A549 (cell line): ENCODE measurements at regions not wholly inside any gene's neighbourhood (a gene's known extent, or its start where the extent isn't known, plus 50 kb on each side); places are given as distances from the start of the nearest gene placed in this dataset.
A peak's percentile ranks its signal among the peaks of the same experiment; 100 is the strongest.

Source experiments
- ATAC-seq, 2 experiments: fragments of 200-7000 bp in 1 of 2; fragments of >200 bp in 1 of 2; cut with Nextera tagmentation in 1 of 2; cut with Tn5 transposase in 1 of 2; 3 replicates each; pipeline versions ENCODE4 v1.8.0 to v1.9.1; 2018 to 2020; ENCODE audit warnings: mild to moderate bottlenecking in 1 of 2, moderate library complexity in 1 of 2
- CTCF ChIA-PET: fragments of 300-600 bp; sonication (Branson Sonifier 250); formaldehyde crosslinking; extraction: SDS; loops from one replicate; lab custom pipeline; 2021; ENCODE audit warnings: antibody characterized with exemption, inconsistent platforms; lab: Yijun Ruan, JAX
- POLR2A ChIA-PET: fragments of 350-600 bp; formaldehyde crosslinking; extraction: SDS; loops from one replicate; lab custom pipeline; 2021; ENCODE audit warnings: antibody characterized with exemption, inconsistent platforms; lab: Yijun Ruan, JAX
- DNase-seq, 2 experiments: peaks; one replicate each; pipeline versions ENCODE4 v3.0.0 to v3.0.0-alpha.2; 2011 to 2016; ENCODE audit warnings: low read depth in 1 of 2, low spot score in 1 of 2
- FAIRE-seq: peaks from 2 replicates; lab custom pipeline; 2011; peaks lifted over from hg19 to GRCh38; lab: Jason Lieb, UNC
- H3K27ac ChIP-seq, 2 experiments: fragments of >200 bp; sonication (Bioruptor Twin); formaldehyde crosslinking; 3 replicates each; pipeline ENCODE4 v1.5.1; 2016 to 2017
- H3K4me1 ChIP-seq: fragments of >200 bp; sonication (Bioruptor Twin); formaldehyde crosslinking; 3 replicates; pipeline ENCODE4 v1.6.1; 2016
- H3K4me2 ChIP-seq: fragments of >200 bp; sonication (Bioruptor Twin); formaldehyde crosslinking; 3 replicates; pipeline ENCODE4 v1.6.1; 2016
- H3K4me3 ChIP-seq: fragments of >200 bp; sonication (Bioruptor Twin); formaldehyde crosslinking; 3 replicates; pipeline ENCODE4 v1.5.1; 2016
- H3K9me3 ChIP-seq: fragments of >200 bp; sonication (Bioruptor Twin); formaldehyde crosslinking; 3 replicates; pipeline ENCODE4 v1.6.1; 2016
- ATOH8 ChIP-seq: fragments of 250-450 bp; sonication (Bioruptor Pico); IDR thresholded peaks from 2 replicates; pipeline ENCODE4 v1.5.0; 2020; ENCODE audit warnings: low read depth, mild to moderate bottlenecking, moderate library complexity
- CBX8 ChIP-seq: fragments of 200-600 bp; sonication (generic); IDR thresholded peaks from 2 replicates; pipeline ENCODE4 v1.6.1; 2016
- CEBPB ChIP-seq, 2 experiments: fragments of >200 bp in 1 of 2; sonication (Bioruptor Twin) in 1 of 2; formaldehyde crosslinking in 1 of 2; IDR thresholded peaks; 2 replicates each; pipeline ENCODE4 v1.6.1; 2012 to 2016
- CTCF ChIP-seq: fragments of >200 bp; sonication (Bioruptor Twin); formaldehyde crosslinking; IDR thresholded peaks from 3 replicates; pipeline ENCODE4 v1.5.1; 2016
- ELK1 ChIP-seq: fragments of 150-350 bp; IDR thresholded peaks from 2 replicates; pipeline ENCODE4 v1.6.1; 2014; ENCODE audit warnings: low read depth, mild to moderate bottlenecking, low read length
- ESRRA ChIP-seq: fragments of 150-350 bp; IDR thresholded peaks from 2 replicates; pipeline ENCODE4 v1.6.1; 2014; ENCODE audit warnings: mild to moderate bottlenecking, low read length, borderline replicate concordance
- FOSL2 ChIP-seq, 2 experiments: fragments of 450-650 bp in 1 of 2; fragments of >200 bp in 1 of 2; sonication (Bioruptor Twin) in 1 of 2; formaldehyde crosslinking; IDR thresholded peaks; 2 replicates each; pipeline versions ENCODE4 v1.5.0 to v1.6.1; 2016 to 2020; ENCODE audit warnings: mild to moderate bottlenecking in 1 of 2, moderate library complexity in 1 of 2
- FOXS1 ChIP-seq: fragments of 250-450 bp; sonication (Bioruptor Pico); IDR thresholded peaks from 2 replicates; pipeline ENCODE4 v1.5.0; 2020; ENCODE audit warnings: mild to moderate bottlenecking, moderate library complexity
- GATA3 ChIP-seq: IDR thresholded peaks from 2 replicates; pipeline ENCODE4 v1.6.1; 2012; ENCODE audit warnings: borderline replicate concordance
- HEYL ChIP-seq: fragments of 250-450 bp; sonication (Bioruptor Pico); IDR thresholded peaks from 2 replicates; pipeline ENCODE4 v1.8.0; 2021; ENCODE audit warnings: mild to moderate bottlenecking, moderate library complexity
- HOXA7 ChIP-seq: fragments of 250-450 bp; sonication (Bioruptor Pico); IDR thresholded peaks from 2 replicates; pipeline ENCODE4 v1.5.0; 2020; ENCODE audit warnings: mild to moderate bottlenecking, moderate library complexity
- HOXB5 ChIP-seq: fragments of 250-450 bp; sonication (Bioruptor Pico); IDR thresholded peaks from 2 replicates; pipeline ENCODE4 v1.5.0; 2020; ENCODE audit warnings: mild to moderate bottlenecking, moderate library complexity
- JUNB ChIP-seq: fragments of >200 bp; sonication (Bioruptor Twin); formaldehyde crosslinking; IDR thresholded peaks from 2 replicates; pipeline ENCODE4 v1.6.1; 2016
- KDM1A ChIP-seq: fragments of 200-600 bp; sonication (generic); IDR thresholded peaks from 2 replicates; pipeline ENCODE4 v1.6.1; 2016; ENCODE audit warnings: low read depth, mild to moderate bottlenecking
- KDM5A ChIP-seq: fragments of 200-600 bp; sonication (generic); IDR thresholded peaks from 2 replicates; pipeline ENCODE4 v1.6.1; 2016; ENCODE audit warnings: antibody characterized with exemption, mild to moderate bottlenecking
- MAFK ChIP-seq: fragments of 450-650 bp; IDR thresholded peaks from 2 replicates; pipeline ENCODE4 v1.6.1; 2014; ENCODE audit not compliant: partially characterized antibody
- MAX ChIP-seq: IDR thresholded peaks from 2 replicates; pipeline ENCODE4 v1.6.1; 2012
- NFE2L2 ChIP-seq: fragments of 150-350 bp; conservative IDR thresholded peaks from 2 replicates; pipeline ENCODE4 v1.6.1; 2014; ENCODE audit warnings: low read length
- NR3C1 ChIP-seq: fragments of >200 bp; sonication (Bioruptor Twin); formaldehyde crosslinking; IDR thresholded peaks from 3 replicates; pipeline ENCODE4 v1.6.1; 2017
- PBX3 ChIP-seq: IDR thresholded peaks from 2 replicates; pipeline ENCODE4 v1.6.1; 2012
- PHF8 ChIP-seq: fragments of 200-600 bp; sonication (generic); IDR thresholded peaks from 2 replicates; pipeline ENCODE4 v1.6.1; 2016; ENCODE audit warnings: low read depth, mild to moderate bottlenecking, antibody characterized with exemption, moderate library complexity, borderline replicate concordance
- RCOR1 ChIP-seq: fragments of 150-350 bp; IDR thresholded peaks from 2 replicates; pipeline ENCODE4 v1.6.1; 2014; ENCODE audit warnings: antibody characterized with exemption, low read length, low read depth
- RNF2 ChIP-seq: fragments of 200-600 bp; sonication (generic); IDR thresholded peaks from 2 replicates; pipeline ENCODE4 v1.6.1; 2016; ENCODE audit warnings: low read depth, mild to moderate bottlenecking, antibody characterized with exemption, moderate library complexity, borderline replicate concordance
- SREBF2 ChIP-seq: fragments of 450-650 bp; IDR thresholded peaks from 2 replicates; pipeline ENCODE4 v1.6.1; 2014; ENCODE audit warnings: mild to moderate bottlenecking, moderate library complexity
- ZC3H11A ChIP-seq: fragments of 450-650 bp; IDR thresholded peaks from 2 replicates; pipeline ENCODE4 v1.6.1; 2014; ENCODE audit warnings: antibody characterized with exemption, mild to moderate bottlenecking
- WGBS: methylation state at CpG from one replicate; pipeline ENCODE4 v1.1.6; 2017; ENCODE audit errors: missing lambda C conversion rate; 5-methylcytosine and 5-hydroxymethylcytosine counted together

- peak overlapping the region; percentile 41 to 66; a peak in 4 of 6 replicates for H3K27ac ChIP-seq
- ATAC-seq: no peak
- H3K4me2 ChIP-seq: peak overlapping the region; percentile 24; the same call in 2 of the 3 replicates
- no peak overlapping the region for H3K4me3 ChIP-seq
- no peak for FAIRE-seq
- H3K4me1 ChIP-seq: peaks cover 24% of the 10 kb centered on the region
- CTCF ChIA-PET: interaction anchor here (1.2 kb wide), 1 partner anchor 95 kb away, joined by 3 read pairs; no protein-coding TSS in a partner anchor
- POLR2A ChIA-PET: no interaction called here
- 7% methylated on average over 1 of the region's 1 CpG for WGBS
- DNase-seq: peak in 1 of 2 experiments; percentile 27
- TF ChIP-seq SREBF2 (no peak), HOXA7 (CRISPR knock-in tag) (no peak), HOXB5 (CRISPR knock-in tag) (peak; percentile 65; the same call in 1 of the 2 replicates), KDM1A (no peak), ZC3H11A (no peak), CBX8 (no peak), FOSL2 (IDR thresholded peaks at IDR 0.05) (peak; percentile 62), FOSL2 (CRISPR knock-in tag; IDR thresholded peaks at IDR 0.05) (no peak; the same call in 1 of the 2 replicates), KDM5A (no peak), PBX3 (no peak), CEBPB (IDR thresholded peaks at IDR 0.05) (peak in 1 of 2 experiments; percentile 53; a peak in 1 of 4 replicates), GATA3 (peak; percentile 69; the same call in 1 of the 2 replicates), JUNB (peak; percentile 68), MAX (no peak)
- TF ChIP-seq, all 56 proteins: peak for 5
- H3K9me3 ChIP-seq: 0 out of 3 replicates have a peak, but pooled peaks cover 9% of the 10 kb centered on the region
Measured at GRCh38 chr2:106982350-106982749, 96.4 kb upstream of the ST6GAL2 start.

- no peak for ATAC-seq
- no peak overlapping the region for H3K4me3 ChIP-seq
- ChIA-PET POLR2A (no interaction called here), CTCF (no interaction called here)
- H3K9me3 ChIP-seq: 0 out of 3 replicates have a peak, but pooled peaks cover 9% of the 10 kb centered on the region
- no peak for DNase-seq
- H3K27ac ChIP-seq: peak overlapping the region; percentile 38 to 41; a peak in 4 of 6 replicates
- peaks cover 24% of the 10 kb centered on the region for H3K4me1 ChIP-seq
- no peak overlapping the region for H3K4me2 ChIP-seq
- 69% methylated on average over 4 of the region's 4 CpGs for WGBS
- no peak for FAIRE-seq
- TF ChIP-seq PHF8 (no peak), ESRRA (no peak), RCOR1 (no peak), MAFK (peak; percentile 90), NFE2L2 (no peak)
Measured at GRCh38 chr2:106983305-106983704, 97.3 kb upstream of the ST6GAL2 start.

GRCh38 chr2:106988361-106988760, 102.4 kb upstream of the ST6GAL2 start:
- Histone ChIP-seq H3K4me2 (no peak overlapping the region), H3K27ac (no peak overlapping the region), H3K9me3 (0 out of 3 replicates have a peak, but pooled peaks cover 9% of the 10 kb centered on the region), H3K4me3 (no peak overlapping the region), H3K4me1 (peaks cover 3% of the 10 kb centered on the region; the same call in 1 of the 3 replicates)
- POLR2A ChIA-PET: no interaction called here
- DNase-seq (no peak), FAIRE-seq (no peak), ATAC-seq (no peak)
- TF ChIP-seq HEYL (CRISPR knock-in tag) (no peak), CTCF (no peak), FOXS1 (no peak), RNF2 (no peak), NR3C1 (no peak), ATOH8 (no peak), CBX8 (no peak), CEBPB (IDR thresholded peaks at IDR 0.05) (no peak), JUNB (no peak), ELK1 (no peak), RCOR1 (no peak)
- CTCF ChIA-PET: interaction anchor here (2.0 kb wide), 1 partner anchor 9 kb away, joined by 4 read pairs; no protein-coding TSS in a partner anchor
- WGBS: 93% methylated on average over 1 of the region's 1 CpG
